CD4-positive, alpha-beta T cell treated with Interleukin-4 for 1 hour (primary cell): ENCODE measurements at regions not wholly inside any gene's neighbourhood (a gene's known extent, or its start where the extent isn't known, plus 50 kb on each side); places are given as distances from the start of the nearest gene placed in this dataset.
A peak's percentile ranks its signal among the peaks of the same experiment; 100 is the strongest.

Experiments used
- DNase-seq, 2 donors: peaks; one replicate each; pipeline ENCODE4 v3.0.0-alpha.2; 2020 to 2022

DNA sequence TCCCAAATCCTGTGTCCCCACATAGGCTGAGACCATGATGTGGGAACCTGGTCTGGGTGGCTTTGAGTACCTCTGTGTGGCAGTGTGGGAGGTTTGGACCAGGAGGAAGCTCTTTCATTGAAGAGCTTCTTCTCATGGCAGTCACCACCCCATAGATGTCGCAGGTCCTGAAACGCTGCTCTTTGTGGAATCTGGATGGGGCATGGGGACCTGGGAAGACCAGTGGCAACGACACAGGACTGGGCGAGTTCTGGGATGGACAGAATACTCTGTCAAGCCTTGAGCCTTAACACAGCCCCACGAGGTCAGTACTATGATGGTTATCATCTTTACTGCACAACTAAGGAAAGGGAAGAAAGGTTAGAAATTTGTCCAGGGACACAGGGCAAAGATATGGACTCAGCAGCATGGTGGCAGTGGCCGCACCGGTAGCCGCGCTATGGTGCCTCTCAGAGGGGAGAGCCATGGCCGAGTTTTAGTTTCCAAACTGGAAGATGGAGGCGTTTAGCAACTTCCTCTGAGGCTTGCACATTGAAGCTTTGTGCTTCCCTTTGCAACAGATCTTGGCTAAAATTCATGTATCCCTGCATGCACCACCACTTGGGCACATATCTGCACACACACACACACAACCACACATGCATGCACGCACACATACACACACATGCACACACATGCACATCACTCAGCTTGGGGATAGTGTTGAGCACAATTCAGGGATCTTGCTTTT, 117.7 kb upstream of the C1orf174 start:
- no peak for DNase-seq

- DNase-seq = no peak
These were observed 118.5 kb upstream of the C1orf174 start for GRCh38 chr1:4018466-4019146.

DNA sequence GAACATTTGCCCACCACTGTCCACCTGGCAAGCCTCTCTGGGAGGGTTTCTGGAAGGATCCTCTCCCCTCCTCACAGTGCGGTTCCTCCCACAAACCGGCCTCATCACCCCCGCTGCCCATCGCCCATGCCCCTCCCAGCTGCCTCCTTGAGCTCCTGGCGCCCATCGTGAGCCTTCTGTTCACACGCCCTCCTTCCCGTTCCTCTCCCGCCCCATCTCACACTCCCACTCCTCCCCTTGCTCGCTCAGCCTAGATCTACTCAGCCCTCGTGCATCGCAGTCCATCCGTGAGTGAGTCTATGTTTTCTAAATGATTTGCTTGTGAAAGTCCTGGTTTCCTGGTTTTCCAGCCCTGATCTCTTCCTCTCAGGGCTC, 119.1 kb upstream of the C1orf174 start:
- DNase-seq = no peak

DNA sequence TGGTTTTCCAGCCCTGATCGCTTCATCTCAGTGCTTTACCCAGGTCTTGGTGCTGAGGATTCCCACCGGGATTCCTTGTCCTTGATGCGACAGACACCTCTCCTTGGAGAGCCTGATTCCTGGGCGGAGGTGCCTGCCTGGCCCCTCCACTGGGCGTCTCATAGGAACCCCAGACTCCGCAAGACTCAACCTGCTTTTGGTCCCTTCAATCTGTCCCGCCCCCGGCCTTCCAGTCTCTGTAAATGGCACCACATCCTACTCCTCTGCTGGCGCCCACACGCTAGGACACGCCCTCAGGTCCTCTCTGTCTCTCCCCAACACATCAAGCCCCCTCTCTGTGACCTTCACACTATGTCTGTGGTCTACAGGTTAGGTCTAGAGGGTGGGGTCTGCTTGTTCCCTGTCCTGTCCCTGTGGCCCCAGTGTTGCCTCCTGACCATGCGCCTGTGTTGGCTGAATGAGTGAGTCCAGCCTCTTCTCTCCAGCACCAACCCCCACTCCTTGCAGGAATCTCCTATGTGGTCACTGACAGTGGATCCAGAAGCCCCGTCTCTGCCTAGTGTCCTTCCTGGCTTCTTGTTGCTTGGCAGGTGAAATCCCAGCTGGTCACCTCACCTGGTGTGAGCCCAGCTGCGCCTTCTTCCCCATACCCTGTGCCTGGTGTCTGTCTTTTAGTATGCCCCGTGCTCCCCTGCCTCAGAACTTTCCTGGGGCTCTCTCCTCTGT, 119.7 kb upstream of the C1orf174 start:
- no peak for DNase-seq

- DNase-seq = no peak
These were observed 120.4 kb upstream of the C1orf174 start for GRCh38 chr1:4020449-4020848.

GRCh38 chr1:4021136-4021973, 121.3 kb upstream of the C1orf174 start:
- no peak for DNase-seq

- no peak for DNase-seq
These were observed 121.8 kb upstream of the C1orf174 start for GRCh38 chr1:4021974-4022268.

GRCh38 chr1:4022715-4023114, 122.6 kb upstream of the C1orf174 start:
- DNase-seq = no peak

DNA sequence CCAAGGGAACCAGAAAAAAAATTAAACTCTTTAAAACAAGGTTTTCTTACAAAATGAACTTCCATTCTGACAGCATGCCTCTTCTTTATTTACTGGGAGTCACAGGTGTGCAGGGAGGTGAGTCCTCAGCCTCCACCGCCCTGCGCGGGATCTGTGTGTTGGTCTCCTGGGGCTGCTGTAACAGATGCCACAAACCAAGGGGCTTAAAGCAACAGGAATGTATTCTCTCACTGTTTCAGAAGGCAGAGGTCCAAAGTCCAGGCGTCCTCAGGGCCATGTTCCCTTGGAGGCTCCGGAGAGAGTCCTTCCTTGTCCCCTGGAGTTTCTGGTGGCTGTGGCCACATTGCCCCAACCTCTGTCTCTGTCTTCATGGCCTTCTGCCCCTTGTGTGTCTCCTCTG, 123.6 kb upstream of the C1orf174 start:
- no peak for DNase-seq

- DNase-seq = no peak
These were observed 124.7 kb upstream of the C1orf174 start for GRCh38 chr1:4024811-4025210.

GRCh38 chr1:4025752-4026151, 125.7 kb upstream of the C1orf174 start:
- DNase-seq = no peak

GRCh38 chr1:4027008-4027407, 126.9 kb upstream of the C1orf174 start:
- DNase-seq = no peak

DNA sequence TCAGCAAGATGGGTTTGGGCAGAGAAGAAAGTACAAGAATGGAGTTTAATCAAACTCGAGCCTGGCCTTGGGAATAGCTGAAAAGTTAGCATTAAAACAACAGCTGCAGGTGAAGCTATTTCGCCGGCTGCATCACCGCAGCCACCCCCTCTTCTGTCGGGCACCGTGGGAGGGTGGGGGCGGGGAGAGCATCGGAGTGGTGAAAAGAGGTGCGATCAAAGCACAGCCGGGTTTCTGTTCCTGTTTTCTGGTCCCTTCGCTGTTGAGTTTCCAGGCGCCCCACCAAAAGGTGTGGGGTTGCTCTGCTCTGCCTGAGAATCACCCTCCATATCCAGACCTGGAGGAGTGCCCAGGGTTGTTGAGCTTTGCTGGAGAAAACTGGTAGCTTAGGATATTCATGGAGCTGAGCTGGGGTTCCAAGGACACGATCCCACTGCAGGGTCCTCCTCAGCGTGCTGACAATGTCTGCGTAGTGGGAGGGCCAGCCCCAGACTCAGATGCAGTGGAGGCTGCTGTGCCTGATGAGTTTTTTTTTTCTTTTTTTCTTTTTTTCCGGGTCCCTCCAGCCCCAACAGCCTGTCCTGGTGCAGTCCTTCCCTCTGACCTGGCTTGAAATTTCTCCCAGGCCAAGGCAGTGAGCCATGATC, 127.5 kb upstream of the C1orf174 start:
- DNase-seq = peak in 1 of 2 donors; percentile 74

- no peak for DNase-seq
These were observed 128.0 kb upstream of the C1orf174 start for GRCh38 chr1:4028139-4028501.

DNA sequence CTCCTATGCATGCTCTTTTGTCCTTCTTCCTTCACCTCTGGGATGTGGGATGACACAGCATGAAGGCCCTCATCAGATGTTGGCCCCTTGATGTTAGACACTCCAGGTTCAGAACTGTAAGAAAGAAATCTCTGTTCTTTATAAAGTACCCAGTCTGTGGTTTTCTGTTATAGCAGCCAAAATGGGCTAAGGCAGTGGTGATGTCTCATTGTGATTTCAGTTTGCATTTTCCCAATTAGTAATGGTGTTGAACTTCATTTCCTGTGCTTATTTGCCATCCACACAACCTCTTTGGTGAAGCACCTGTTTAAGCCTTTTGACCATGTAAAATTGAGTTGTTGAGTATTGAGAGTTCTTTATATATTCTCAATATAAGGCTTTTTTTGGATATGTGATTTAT, 129.3 kb upstream of the C1orf174 start:
- DNase-seq = no peak

DNA sequence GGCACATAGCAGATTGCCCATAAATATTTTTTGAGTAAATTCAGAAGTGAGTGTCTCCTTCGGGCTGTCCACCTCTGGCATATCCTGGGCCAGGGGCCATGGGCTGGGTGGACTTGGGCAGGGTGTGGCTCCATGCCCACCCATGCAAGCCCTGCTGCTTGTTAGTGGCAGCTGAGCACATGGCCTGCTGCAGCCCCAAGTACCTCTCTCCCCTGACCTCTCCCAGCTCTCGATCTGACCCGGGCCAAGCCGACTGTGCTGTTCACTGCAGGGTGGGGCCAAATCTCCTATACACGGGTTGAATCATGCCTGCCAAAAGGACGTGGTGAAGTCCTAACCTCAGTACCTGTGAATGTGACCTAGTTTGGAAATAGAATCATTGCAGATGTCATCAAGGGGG, 132.5 kb upstream of the C1orf174 start:
- DNase-seq = no peak

DNA sequence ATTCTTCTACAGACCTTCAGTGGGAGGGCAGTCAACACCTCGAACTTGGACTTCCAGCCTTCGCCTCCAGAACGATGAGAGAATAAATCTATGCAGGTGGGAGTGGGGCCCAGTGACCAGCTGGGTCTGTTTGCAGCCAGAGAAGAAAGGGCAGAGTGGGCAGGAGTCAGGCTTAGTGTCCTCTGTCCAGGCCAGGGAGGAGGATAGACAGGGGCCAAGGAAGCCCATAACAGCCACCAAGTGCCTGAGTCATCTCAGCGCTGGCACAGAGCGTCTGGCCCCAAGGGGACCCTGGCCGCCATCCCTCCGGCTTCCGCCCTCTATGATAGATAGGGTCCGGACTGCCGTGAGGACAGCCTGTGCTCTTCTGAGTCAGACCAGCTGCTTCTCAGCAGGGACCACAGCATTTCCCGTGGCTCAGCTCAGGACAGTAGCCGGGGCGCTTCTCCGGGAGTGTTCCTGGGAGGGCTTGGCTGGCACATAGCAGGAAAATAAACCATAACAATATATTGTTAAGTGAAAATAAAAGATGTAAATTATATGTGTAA, 133.1 kb upstream of the C1orf174 start:
- DNase-seq = no peak

GRCh38 chr1:4033713-4034112, 133.6 kb upstream of the C1orf174 start:
- DNase-seq = no peak

DNA sequence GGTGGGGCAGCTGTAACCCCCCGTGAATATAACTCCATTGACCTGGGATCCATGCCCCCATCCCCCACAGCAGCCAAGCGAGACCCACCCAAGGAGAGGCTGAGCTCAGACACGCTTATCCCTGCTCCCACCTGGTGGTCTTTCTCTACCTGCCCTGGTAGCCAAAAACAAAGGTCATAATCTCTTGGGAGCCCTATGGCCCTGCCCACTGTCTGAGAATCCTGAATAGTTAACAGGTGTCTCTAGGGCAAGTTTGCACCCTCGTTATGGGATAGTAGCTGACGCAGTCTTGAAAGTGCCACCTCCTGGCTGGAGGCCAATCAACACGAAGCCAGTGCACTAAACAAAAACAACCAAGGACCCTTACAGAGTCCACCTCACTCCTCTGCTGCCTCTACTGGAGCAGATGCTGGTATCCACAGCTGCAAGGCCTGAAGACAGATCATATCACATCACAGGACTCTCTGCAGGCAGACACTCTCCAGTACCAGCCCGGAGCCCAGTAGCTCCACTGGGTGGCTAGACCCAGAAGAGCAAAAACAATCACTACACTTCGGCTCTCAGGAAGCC, 134.3 kb upstream of the C1orf174 start:
- DNase-seq = no peak

GRCh38 chr1:4044967-4045366, 144.9 kb upstream of the C1orf174 start:
- DNase-seq = peak in 1 of 2 donors; percentile 53

DNA sequence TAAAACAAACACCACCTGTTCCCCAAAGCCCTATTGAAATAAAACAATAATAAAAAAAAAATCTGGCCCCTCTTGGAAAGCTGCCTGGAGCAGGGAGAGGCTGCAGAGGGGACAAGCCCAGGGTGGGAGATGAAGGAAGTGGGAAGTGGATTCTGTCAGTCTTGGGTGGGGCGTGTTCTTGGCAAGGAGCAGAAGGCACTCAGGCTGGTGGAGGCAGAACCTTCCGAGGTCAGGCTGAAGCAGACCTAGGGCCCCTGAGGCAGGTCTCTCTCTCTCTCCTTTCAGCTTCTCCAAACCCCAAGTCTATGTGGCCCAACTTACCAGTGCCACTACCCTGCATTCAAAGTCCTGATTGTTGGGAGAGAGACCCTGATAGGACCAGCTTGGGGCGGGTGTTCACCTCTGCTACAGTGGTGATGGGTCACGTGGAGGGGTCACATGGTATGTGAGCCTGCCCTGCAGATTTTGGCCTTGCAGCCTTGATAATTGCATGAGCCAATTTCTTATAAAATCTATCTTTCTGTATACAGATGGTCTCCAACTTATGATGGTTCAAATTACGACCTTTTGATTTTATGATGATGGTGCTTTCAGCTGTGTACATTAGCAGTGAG, 145.4 kb upstream of the C1orf174 start:
- no peak for DNase-seq
